HEK293 (cell line): ENCODE measurements at regions not wholly inside any gene's neighbourhood (a gene's known extent, or its start where the extent isn't known, plus 50 kb on each side); places are given as distances from the start of the nearest gene placed in this dataset.
"Not testable (repeated sequence)": the region's sequence is repeated elsewhere in the genome, so short reads cannot be mapped to it uniquely, and the experiment has no call there.

ENCODE experiments used
- BCL11A ChIP-seq: fragments of 450-650 bp; formaldehyde crosslinking; IDR thresholded peaks from 2 replicates; pipeline ENCODE4 v1.5.1; 2016; ENCODE audit warnings: low read depth, missing biosample characterization, missing genetic modification characterization
- CTCF ChIP-seq: fragments of 450-650 bp; formaldehyde crosslinking; IDR thresholded peaks from 2 replicates; pipeline ENCODE4 v1.5.1; 2016; ENCODE audit warnings: missing biosample characterization, missing genetic modification characterization
- KLF9 ChIP-seq: fragments of 450-650 bp; formaldehyde crosslinking; IDR thresholded peaks from 2 replicates; pipeline ENCODE4 v1.5.1; 2016; ENCODE audit warnings: missing biosample characterization, missing genetic modification characterization, low read depth
- SP7 ChIP-seq: fragments of 450-650 bp; formaldehyde crosslinking; IDR thresholded peaks from 2 replicates; pipeline ENCODE4 v1.5.1; 2016; ENCODE audit warnings: missing biosample characterization, missing genetic modification characterization
- ZBTB17 ChIP-seq: fragments of 450-650 bp; formaldehyde crosslinking; IDR thresholded peaks from 2 replicates; pipeline ENCODE4 v1.5.1; 2016; ENCODE audit warnings: missing biosample characterization, missing genetic modification characterization
- ZNF175 ChIP-seq: fragments of 450-650 bp; formaldehyde crosslinking; IDR thresholded peaks from 2 replicates; pipeline ENCODE4 v1.5.1; 2016; ENCODE audit warnings: missing biosample characterization, missing genetic modification characterization
- ZNF48 ChIP-seq: fragments of 450-650 bp; formaldehyde crosslinking; IDR thresholded peaks from 2 replicates; pipeline ENCODE4 v1.5.1; 2016; ENCODE audit warnings: missing biosample characterization, missing genetic modification characterization
- ZNF76 ChIP-seq: fragments of 450-650 bp; formaldehyde crosslinking; IDR thresholded peaks from 2 replicates; pipeline ENCODE4; 2016; ENCODE audit warnings: low read depth, missing biosample characterization, missing genetic modification characterization, borderline replicate concordance
- ZNF768 ChIP-seq: fragments of 450-650 bp; formaldehyde crosslinking; IDR thresholded peaks from 2 replicates; pipeline ENCODE4 v1.5.1; 2018; ENCODE audit warnings: missing biosample characterization, mild to moderate bottlenecking, missing genetic modification characterization
- ZNF843 ChIP-seq: fragments of 450-650 bp; formaldehyde crosslinking; IDR thresholded peaks from 2 replicates; pipeline ENCODE4 v1.5.1; 2016; ENCODE audit warnings: missing biosample characterization, missing genetic modification characterization
- TF ChIP-seq, protein P1 (sequence below): fragments of 450-650 bp; formaldehyde crosslinking; IDR thresholded peaks from 2 replicates; pipeline ENCODE4 v1.5.1; 2016; ENCODE audit warnings: missing biosample characterization, missing genetic modification characterization
- TF ChIP-seq, protein P2 (sequence below): fragments of 450-650 bp; formaldehyde crosslinking; IDR thresholded peaks from 2 replicates; pipeline ENCODE4 v1.5.1; 2016; ENCODE audit warnings: missing biosample characterization, missing genetic modification characterization

DNA sequence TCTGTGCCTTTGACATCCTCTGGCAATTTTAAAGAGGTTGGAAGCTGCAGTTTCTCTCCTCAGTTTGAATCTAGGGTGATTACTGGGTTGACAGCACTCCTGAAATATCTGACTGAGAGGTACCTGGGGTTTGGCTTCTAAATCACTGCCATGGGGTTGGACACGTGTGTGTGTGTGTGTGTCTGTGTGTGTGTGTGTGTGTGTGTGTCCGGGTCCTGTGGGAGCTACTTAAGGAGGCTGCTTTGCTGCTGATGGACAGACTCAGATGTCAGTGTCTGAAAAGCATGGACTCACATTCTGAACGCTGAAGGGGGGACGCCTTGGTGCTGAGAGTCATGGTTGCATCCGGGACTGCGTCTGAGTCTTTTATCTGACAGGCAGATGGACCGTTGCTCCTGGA, 299.1 kb upstream of the SFSWAP start:
- TF ChIP-seq CTCF; SP7 (tag by site-specific recombination); ZNF768 (tag by site-specific recombination); ZNF76 (tag by site-specific recombination); KLF9 (tag by site-specific recombination); ZNF175; ZBTB17 (tag by site-specific recombination); ZNF48; BCL11A (tag by site-specific recombination); ZNF843 (tag by site-specific recombination): not testable (repeated sequence)
- TF ChIP-seq, protein P1, sequence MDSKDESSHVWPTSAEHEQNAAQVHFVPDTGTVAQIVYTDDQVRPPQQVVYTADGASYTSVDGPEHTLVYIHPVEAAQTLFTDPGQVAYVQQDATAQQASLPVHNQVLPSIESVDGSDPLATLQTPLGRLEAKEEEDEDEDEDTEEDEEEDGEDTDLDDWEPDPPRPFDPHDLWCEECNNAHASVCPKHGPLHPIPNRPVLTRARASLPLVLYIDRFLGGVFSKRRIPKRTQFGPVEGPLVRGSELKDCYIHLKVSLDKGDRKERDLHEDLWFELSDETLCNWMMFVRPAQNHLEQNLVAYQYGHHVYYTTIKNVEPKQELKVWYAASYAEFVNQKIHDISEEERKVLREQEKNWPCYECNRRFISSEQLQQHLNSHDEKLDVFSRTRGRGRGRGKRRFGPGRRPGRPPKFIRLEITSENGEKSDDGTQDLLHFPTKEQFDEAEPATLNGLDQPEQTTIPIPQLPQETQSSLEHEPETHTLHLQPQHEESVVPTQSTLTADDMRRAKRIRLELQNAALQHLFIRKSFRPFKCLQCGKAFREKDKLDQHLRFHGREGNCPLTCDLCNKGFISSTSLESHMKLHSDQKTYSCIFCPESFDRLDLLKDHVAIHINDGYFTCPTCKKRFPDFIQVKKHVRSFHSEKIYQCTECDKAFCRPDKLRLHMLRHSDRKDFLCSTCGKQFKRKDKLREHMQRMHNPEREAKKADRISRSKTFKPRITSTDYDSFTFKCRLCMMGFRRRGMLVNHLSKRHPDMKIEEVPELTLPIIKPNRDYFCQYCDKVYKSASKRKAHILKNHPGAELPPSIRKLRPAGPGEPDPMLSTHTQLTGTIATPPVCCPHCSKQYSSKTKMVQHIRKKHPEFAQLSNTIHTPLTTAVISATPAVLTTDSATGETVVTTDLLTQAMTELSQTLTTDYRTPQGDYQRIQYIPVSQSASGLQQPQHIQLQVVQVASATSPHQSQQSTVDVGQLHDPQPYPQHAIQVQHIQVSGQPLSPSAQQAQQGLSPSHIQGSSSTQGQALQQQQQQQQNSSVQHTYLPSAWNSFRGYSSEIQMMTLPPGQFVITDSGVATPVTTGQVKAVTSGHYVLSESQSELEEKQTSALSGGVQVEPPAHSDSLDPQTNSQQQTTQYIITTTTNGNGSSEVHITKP = not testable (repeated sequence)
- TF ChIP-seq, protein P2, sequence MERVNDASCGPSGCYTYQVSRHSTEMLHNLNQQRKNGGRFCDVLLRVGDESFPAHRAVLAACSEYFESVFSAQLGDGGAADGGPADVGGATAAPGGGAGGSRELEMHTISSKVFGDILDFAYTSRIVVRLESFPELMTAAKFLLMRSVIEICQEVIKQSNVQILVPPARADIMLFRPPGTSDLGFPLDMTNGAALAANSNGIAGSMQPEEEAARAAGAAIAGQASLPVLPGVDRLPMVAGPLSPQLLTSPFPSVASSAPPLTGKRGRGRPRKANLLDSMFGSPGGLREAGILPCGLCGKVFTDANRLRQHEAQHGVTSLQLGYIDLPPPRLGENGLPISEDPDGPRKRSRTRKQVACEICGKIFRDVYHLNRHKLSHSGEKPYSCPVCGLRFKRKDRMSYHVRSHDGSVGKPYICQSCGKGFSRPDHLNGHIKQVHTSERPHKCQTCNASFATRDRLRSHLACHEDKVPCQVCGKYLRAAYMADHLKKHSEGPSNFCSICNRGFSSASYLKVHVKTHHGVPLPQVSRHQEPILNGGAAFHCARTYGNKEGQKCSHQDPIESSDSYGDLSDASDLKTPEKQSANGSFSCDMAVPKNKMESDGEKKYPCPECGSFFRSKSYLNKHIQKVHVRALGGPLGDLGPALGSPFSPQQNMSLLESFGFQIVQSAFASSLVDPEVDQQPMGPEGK (tag by site-specific recombination) = not testable (repeated sequence)
